Glutamatergic neuron (in vitro differentiated cells): ENCODE measurements at regions not wholly inside any gene's neighbourhood (a gene's known extent, or its start where the extent isn't known, plus 50 kb on each side); places are given as distances from the start of the nearest gene placed in this dataset.

Experiments
- DNase-seq: peaks from one replicate; pipeline ENCODE4 v3.0.0; 2022
- H3K27ac Mint-ChIP-seq: one replicate; pipeline ENCODE4 v1.8.0; 2020; ENCODE audit warnings: mild to moderate bottlenecking, mixed read lengths, inconsistent platforms; ENCODE audit not compliant: unreplicated experiment
- H3K27me3 Mint-ChIP-seq: one replicate; pipeline ENCODE4 v1.8.0; 2020; ENCODE audit warnings: mild to moderate bottlenecking, moderate library complexity, mixed read lengths, inconsistent platforms; ENCODE audit not compliant: unreplicated experiment
- H3K36me3 Mint-ChIP-seq: one replicate; pipeline ENCODE4 v1.8.0; 2020; ENCODE audit warnings: mild to moderate bottlenecking, mixed read lengths, inconsistent platforms; ENCODE audit not compliant: unreplicated experiment
- H3K4me1 Mint-ChIP-seq: one replicate; pipeline ENCODE4 v1.8.0; 2020; ENCODE audit warnings: mild to moderate bottlenecking, low read depth, mixed read lengths, inconsistent platforms; ENCODE audit not compliant: unreplicated experiment
- H3K4me3 Mint-ChIP-seq: one replicate; pipeline ENCODE4 v1.8.0; 2020; ENCODE audit warnings: mild to moderate bottlenecking, mixed read lengths, inconsistent platforms; ENCODE audit not compliant: unreplicated experiment
- H3K9me3 Mint-ChIP-seq: one replicate; pipeline ENCODE4 v1.8.0; 2020; ENCODE audit warnings: mild to moderate bottlenecking, moderate library complexity, mixed read lengths, inconsistent platforms; ENCODE audit not compliant: unreplicated experiment
- CTCF ChIP-seq: fragments of 200-600 bp; sonication (generic); IDR thresholded peaks from one replicate; pipeline ENCODE4 v1.5.0; 2021; ENCODE audit not compliant: partially characterized antibody, unreplicated experiment

DNA sequence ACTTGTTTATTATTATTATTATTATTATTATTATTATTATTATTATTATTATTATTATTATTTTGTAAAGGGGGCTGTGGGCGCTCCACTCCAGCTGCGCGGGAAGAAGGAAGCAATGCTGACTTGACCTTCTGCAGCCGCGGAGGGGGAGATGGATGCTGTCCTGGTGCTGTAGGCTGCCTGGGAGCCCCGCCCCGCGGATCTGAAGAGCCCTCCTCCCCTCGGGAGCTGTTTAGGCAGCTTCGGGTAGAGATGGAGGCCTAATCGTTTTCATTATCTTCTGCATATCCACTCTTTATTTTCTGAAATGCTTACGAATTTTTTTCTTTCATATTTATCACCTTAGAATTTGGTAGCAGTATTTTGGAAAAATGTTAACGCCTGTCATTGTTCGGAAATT lies 101.2 kb upstream of the KLF6 start:
- no peak overlapping the region for H3K27ac Mint-ChIP-seq
- H3K4me1 Mint-ChIP-seq, result peaks cover 9% of the 10 kb centered on the region
- H3K9me3 Mint-ChIP-seq, result peaks cover 5% of the 10 kb centered on the region
- H3K4me3 Mint-ChIP-seq, result no peak overlapping the region
- DNase-seq, result peak; percentile 53
- H3K27me3 Mint-ChIP-seq, result peaks cover 1% of the 10 kb centered on the region
- no peak for TF ChIP-seq CTCF
- peaks cover 5% of the 10 kb centered on the region for H3K36me3 Mint-ChIP-seq

GRCh38 chr10:3882855-3883254 lies 97.8 kb upstream of the KLF6 start:
- Mint-ChIP-seq H3K27ac (no peak overlapping the region), H3K9me3 (peaks cover 5% of the 10 kb centered on the region), H3K36me3 (peaks cover 5% of the 10 kb centered on the region), H3K27me3 (peaks cover 1% of the 10 kb centered on the region), H3K4me1 (peaks cover 9% of the 10 kb centered on the region), H3K4me3 (no peak overlapping the region)
- no peak for DNase-seq
- TF ChIP-seq CTCF, result no peak

DNA sequence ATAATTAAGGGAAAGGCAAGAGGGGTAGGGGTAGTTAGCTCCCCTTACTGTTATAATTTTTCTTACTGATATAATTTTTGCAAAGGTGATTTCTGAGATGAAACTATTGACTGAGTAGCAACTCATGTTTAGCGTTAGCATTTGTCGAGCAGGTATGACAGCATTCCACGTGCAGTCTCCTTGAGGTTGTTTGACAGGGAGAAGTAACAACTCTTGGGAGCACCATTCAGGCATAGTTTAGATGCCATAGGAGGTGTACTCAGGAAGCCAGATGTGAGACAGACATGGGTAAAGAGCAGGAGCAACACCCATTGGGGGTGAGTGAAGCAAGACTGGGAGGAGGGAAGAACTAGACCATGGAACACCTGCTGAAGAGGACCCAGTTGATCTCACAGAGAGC lies 96.6 kb upstream of the KLF6 start:
- no peak overlapping the region for H3K4me3 Mint-ChIP-seq
- no peak overlapping the region for H3K27ac Mint-ChIP-seq
- peaks cover 5% of the 10 kb centered on the region for H3K36me3 Mint-ChIP-seq
- H3K27me3 Mint-ChIP-seq, result peaks cover 1% of the 10 kb centered on the region
- no peak for DNase-seq
- H3K9me3 Mint-ChIP-seq, result peaks cover 5% of the 10 kb centered on the region
- H3K4me1 Mint-ChIP-seq, result peaks cover 9% of the 10 kb centered on the region
- TF ChIP-seq CTCF, result no peak

GRCh38 chr10:3879073-3879472 lies 94.1 kb upstream of the KLF6 start:
- H3K36me3 Mint-ChIP-seq, result peaks cover 5% of the 10 kb centered on the region
- no peak for DNase-seq
- H3K4me1 Mint-ChIP-seq, result no peaks in the 10 kb centered on the region
- H3K27ac Mint-ChIP-seq, result no peak overlapping the region
- no peak for TF ChIP-seq CTCF
- H3K4me3 Mint-ChIP-seq, result no peak overlapping the region
- H3K27me3 Mint-ChIP-seq, result peaks cover 1% of the 10 kb centered on the region
- peaks cover 5% of the 10 kb centered on the region for H3K9me3 Mint-ChIP-seq

DNA sequence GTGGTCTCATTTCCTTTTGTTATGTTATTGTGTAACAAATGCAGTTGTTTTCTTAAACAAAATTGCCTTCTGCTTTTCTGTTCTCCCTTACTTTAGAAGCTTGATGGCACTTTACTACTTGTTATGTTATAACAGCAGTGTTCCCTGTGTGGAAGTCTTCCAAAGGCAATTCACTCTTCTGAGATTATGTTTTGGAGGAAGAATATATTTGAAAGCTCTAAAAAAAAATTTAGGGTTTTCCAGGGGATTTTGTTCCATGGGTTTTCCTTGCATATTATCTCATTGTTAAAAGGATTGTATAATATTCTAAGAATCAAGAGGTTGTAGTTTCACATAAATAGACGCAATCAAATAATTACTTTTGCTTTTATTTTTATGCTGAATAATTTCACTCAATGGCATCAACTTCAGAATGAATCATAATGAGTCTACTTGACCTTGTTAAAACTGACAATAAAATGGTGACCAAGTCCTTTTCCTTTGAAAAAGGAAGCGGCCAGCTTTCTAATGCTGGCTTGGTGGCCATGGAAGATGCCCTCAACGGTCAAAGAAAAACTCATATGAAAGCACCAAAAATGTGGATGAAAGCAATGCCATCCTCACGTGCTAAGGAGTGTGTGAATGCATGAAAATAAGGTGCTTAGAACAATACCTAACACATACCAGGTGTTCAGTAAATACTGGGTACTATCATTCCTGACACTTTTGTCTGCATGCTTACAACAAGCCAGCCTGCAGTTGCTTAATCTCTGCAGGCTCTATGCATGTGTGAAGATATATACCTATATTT lies 92.4 kb upstream of the KLF6 start:
- Mint-ChIP-seq H3K4me3 (no peak overlapping the region), H3K36me3 (peaks cover 5% of the 10 kb centered on the region), H3K27ac (no peak overlapping the region), H3K9me3 (peaks cover 3% of the 10 kb centered on the region), H3K4me1 (no peaks in the 10 kb centered on the region), H3K27me3 (peaks cover 1% of the 10 kb centered on the region)
- DNase-seq, result no peak
- no peak for TF ChIP-seq CTCF
